Stimulated activated CD4-positive, alpha-beta T cell treated with anti-CD3 and anti-CD28 coated beads, Interleukin-12 subunit alpha, Interleukin-12 subunit beta, amount 100 ng/mL, for 24 hours (primary cell): ENCODE measurements at regions not wholly inside any gene's neighbourhood (a gene's known extent, or its start where the extent isn't known, plus 50 kb on each side); places are given as distances from the start of the nearest gene placed in this dataset.
"Not testable (repeated sequence)": the region's sequence is repeated elsewhere in the genome, so short reads cannot be mapped to it uniquely, and the experiment has no call there.

Experiments
- DNase-seq, 2 experiments: peaks; one replicate each; pipeline ENCODE4 v3.0.0-alpha.2; 2020; ENCODE audit warnings: low read depth in 2 of 2

GRCh38 chrX:4118666-4119530, 405.4 kb upstream of the PRKX start:
- no peak for DNase-seq

- DNase-seq, result no peak
Measured at GRCh38 chrX:4110964-4111363, 397.5 kb upstream of the PRKX start.

- no peak for DNase-seq
Measured at GRCh38 chrX:4094926-4095325, 381.5 kb upstream of the PRKX start.

GRCh38 chrX:4091046-4091760, 377.8 kb upstream of the PRKX start:
- no peak for DNase-seq

- DNase-seq, result no peak
Measured at GRCh38 chrX:4059893-4060292, 346.4 kb upstream of the PRKX start.

GRCh38 chrX:4043951-4044350, 330.5 kb upstream of the PRKX start:
- no peak for DNase-seq

- DNase-seq, result no peak
Measured at GRCh38 chrX:4035874-4036273, 322.4 kb upstream of the PRKX start.

GRCh38 chrX:4028151-4028550, 314.7 kb upstream of the PRKX start:
- DNase-seq, result no peak

GRCh38 chrX:4005281-4005680, 291.8 kb upstream of the PRKX start:
- no peak for DNase-seq

GRCh38 chrX:4004822-4005221, 291.4 kb upstream of the PRKX start:
- DNase-seq, result no peak

GRCh38 chrX:3994315-3994714, 280.9 kb upstream of the PRKX start:
- DNase-seq, result no peak

GRCh38 chrX:3990569-3990968, 277.1 kb upstream of the PRKX start:
- DNase-seq, result no peak

GRCh38 chrX:3972104-3972858, 258.8 kb upstream of the PRKX start:
- DNase-seq, result not testable (repeated sequence)

GRCh38 chrX:3968749-3969148, 255.3 kb upstream of the PRKX start:
- DNase-seq, result no peak

GRCh38 chrX:3963980-3964379, 250.5 kb upstream of the PRKX start:
- no peak for DNase-seq

GRCh38 chrX:3962511-3963311, 249.3 kb upstream of the PRKX start:
- DNase-seq, result no peak

- no peak for DNase-seq
Measured at GRCh38 chrX:3960952-3961351, 247.5 kb upstream of the PRKX start.

GRCh38 chrX:3951859-3952258, 238.4 kb upstream of the PRKX start:
- DNase-seq, result no peak

GRCh38 chrX:3950373-3950772, 236.9 kb upstream of the PRKX start:
- DNase-seq, result no peak

- no peak for DNase-seq
Measured at GRCh38 chrX:3943965-3944364, 230.5 kb upstream of the PRKX start.

- DNase-seq, result no peak
Measured at GRCh38 chrX:3940000-3940610, 226.7 kb upstream of the PRKX start.
